HG03196 (cell line): ENCODE measurements at regions not wholly inside any gene's neighbourhood (a gene's known extent, or its start where the extent isn't known, plus 50 kb on each side); places are given as distances from the start of the nearest gene placed in this dataset.
"Not testable (repeated sequence)": the region's sequence is repeated elsewhere in the genome, so short reads cannot be mapped to it uniquely, and the experiment has no call there.

ENCODE experiments used
- ATAC-seq: cut with Tn5 transposase; IDR thresholded peaks from one replicate; pipeline ENCODE4 v1.9.1; 2021; ENCODE audit not compliant: unreplicated experiment

- ATAC-seq: no peak
Measured at GRCh38 chr10:64103750-64104470, 582.7 kb downstream of the REEP3 start.

DNA sequence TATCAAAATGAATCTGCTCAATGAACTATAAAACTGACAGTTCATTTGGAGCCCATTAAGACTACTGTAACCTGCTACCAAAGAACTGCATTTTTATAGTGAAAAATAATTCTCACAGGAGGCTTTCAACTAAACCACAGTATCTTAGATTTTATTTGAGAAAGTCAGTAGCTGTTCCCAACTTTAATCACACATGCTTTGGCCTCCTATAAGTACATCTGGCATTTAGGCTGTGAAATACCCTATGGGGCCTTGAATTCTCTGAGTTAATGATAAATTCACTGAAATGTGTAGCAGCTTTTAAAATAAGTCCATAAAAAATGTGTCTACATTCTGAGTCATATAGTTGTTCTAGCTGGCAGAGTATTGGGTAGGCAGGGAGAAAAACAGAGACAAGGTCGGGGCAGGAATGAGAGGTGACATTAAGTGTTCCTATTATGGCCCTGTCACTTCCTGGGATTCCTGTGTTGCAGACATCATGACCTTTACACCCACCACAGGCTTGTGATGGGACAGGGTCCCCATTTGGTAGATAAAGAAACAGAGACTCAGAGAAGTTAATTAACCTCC lies 588.8 kb downstream of the REEP3 start:
- ATAC-seq: no peak

- no peak for ATAC-seq
Measured at GRCh38 chr10:64112701-64113355, 591.6 kb downstream of the REEP3 start.

GRCh38 chr10:64113375-64113774 lies 592.2 kb downstream of the REEP3 start:
- no peak for ATAC-seq

DNA sequence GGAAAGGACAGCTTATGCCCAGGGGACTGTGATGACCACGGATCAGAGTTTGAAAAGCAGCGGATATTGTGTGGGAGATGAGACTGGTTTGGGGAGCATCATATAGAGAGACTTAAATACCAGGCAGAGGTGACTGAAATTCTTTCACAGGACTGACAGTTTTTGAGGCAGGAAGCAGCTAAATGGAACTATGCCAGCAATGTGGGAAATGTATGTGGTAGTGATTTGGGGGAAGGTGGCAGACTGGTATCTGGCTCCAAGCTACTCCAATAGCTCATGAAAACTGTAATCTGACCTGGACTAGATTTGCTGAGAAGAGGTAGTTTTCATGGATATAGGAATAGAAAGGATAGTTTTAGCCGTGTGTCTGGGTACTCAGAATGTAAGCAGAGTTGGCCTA lies 592.6 kb downstream of the REEP3 start:
- ATAC-seq: no peak

DNA sequence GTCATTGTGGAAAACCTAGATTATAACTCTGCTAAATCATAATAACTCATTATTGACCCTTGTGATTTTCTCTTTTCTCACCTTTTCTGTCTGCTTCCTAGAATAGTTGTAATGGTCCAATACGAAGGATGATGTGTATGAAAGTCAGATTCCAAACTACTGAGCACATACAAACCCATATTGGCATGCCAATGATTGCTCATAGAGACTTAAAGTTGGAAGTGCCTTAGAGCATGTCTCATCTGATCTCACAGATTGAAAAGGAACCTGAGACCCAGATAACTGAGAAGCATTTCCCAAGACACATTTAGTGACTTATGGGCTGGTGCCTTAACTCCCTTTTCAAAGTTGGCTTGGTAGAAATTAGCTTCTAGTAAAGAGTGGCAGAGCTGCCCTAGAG lies 594.3 kb downstream of the REEP3 start:
- no peak for ATAC-seq

DNA sequence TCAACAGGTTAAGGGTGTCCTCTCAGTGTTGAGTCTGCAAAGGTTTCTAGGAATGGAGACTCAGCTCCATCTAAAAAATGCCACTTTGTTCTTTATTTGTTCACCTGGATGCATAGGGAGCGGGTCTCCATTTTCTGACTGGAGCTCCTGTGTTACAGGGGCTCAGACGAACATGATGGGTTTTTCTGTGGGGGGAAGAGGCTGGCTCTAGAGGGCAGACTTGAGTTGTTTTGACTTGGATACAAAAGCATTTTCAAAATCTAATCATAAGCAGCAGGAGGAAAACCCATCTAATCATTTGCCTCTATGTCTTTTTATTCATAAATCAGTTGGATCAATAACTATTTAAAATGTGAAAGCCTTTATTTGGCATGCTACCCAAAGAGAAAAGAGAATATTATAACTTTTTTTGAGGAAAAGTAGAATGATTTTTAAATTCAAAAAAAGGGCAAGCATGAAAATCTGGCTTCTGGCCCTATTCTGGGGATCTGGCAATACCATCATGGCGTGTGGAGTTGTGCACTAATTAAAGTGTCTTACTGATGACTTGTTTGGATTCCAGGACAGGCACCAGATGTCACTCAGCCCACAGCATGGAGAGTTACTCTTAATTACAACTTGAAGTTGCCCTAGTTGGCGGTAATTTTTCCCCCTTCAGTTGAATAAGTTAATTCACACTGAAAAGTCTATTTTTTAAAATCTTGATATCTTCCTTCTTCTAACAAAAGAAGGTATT lies 594.9 kb downstream of the REEP3 start:
- ATAC-seq: no peak

- no peak for ATAC-seq
Measured at GRCh38 chr10:64116707-64117106, 595.5 kb downstream of the REEP3 start.

- ATAC-seq: no peak
Measured at GRCh38 chr10:64118736-64119135, 597.5 kb downstream of the REEP3 start.

DNA sequence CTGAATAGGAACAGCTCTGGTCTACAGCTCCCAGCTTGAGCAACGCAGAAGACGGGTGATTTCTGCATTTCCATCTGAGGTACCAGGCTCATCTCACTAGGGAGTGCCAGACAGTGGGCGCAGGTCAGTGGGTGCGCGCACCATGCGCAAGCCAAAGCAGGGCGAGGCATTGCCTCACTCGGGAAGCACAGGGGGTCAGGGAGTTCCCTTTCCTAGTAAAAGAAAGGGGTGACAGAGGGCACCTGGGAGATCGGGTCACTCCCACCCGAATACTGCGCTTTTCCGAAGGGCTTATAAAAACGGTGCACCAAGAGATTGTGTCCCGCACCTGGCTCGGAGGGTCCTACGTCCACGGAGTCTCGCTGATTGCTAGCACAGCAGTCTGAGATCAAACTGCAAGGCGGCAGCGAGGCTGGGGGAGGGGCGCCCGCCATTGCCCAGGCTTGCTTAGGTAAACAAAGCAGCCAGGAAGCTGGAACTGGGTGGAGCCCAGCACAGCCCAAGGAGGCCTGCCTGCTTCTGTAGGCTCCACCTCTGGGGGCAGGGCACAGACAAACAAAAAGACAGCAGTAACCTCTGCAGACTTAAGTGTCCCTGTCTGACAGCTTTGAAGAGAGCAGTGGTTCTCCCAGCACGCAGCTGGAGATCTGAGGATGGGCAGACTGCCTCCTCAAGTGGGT lies 599.2 kb downstream of the REEP3 start:
- ATAC-seq: not testable (repeated sequence)

DNA sequence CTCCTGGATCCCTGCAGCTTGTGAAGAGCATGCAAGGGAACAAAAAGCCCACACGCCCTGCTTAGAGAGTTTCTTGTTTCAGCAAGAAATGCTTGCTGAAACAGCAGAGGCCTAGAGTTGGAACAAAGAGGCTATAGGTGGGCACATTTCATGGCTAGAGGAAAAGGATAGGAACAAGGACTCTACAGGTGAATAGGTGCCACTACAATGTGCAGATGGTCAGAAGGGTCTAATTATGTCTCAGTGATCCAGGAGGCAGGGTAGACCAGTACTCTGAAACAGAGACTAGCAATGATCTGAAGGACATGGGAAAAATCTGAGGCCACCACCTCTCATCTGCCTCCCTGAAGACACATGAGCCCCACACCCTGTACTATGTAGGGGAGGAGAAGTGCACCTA lies 609.0 kb downstream of the REEP3 start:
- no peak for ATAC-seq

DNA sequence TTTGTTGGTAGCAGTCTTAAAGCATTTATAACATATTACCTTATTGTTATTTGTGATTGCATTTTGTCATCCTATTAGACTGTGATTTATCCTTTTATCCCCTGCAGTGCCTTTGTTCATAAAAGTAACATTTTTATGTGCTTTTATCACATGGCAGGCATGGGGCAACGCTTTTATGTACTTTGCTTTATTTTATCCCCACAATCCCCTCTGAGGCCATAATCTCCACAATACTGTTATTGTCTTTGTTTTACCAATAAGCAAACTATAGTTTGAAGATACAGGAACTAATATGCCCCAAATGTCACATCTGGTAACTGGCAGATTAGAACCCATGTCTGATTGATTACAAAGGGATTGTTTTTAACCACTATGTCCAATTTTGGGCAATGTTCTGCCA lies 613.5 kb downstream of the REEP3 start:
- no peak for ATAC-seq

DNA sequence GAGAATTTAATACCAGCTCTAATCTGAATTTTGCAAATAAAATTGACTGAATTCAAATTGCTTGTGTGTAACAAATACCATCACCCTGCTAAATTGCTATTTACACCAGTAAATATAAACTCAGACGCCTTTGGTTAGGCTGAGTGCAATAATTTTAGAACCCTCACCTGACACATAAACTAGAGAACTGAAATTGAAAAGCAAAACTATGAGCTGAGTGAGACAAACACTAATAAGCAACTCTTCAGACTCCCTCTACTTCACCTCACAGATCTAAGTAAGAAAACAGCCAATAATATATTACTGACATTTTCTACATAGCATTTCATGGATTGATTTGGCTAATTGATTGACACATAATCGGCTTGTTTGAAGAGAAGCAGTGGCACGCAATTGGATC lies 621.2 kb downstream of the REEP3 start:
- ATAC-seq: no peak

DNA sequence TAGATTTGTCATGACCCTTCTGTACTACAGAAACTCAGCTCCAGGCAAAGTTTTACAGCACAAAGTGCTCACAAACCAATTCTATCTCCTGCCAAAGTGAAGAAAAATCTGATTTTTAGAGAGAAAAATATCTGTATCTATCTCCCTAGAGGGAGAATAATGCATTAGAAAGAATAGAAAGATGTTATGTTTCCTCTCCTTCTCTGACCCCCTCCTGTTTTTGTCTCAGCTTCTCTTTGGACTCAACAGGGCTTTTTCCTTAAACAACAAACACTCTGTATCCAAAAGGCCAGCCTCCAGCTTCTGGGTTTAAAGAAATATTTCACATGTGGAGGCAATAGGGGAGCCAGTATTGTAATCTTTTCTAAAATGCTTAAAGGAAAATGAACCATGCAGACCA lies 627.4 kb downstream of the REEP3 start:
- ATAC-seq: no peak

DNA sequence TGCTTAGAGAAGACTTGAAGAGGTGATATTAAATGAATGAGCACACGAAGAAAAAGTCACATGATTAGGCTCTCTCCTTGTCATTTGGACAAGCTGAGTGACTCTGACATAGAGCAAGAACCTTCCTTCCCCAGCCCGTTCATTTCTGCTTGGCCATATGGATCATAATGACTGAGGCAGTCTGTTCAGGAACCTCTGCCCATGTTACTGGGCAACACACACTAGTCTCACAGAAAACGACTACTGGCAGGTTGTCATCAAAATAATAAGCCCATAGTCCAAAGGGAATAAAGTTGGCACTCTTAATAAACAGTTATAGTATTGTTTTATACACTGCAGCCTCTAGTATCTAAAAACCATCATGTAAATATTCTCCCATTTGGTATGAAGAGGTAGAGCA lies 635.0 kb downstream of the REEP3 start:
- ATAC-seq: no peak

DNA sequence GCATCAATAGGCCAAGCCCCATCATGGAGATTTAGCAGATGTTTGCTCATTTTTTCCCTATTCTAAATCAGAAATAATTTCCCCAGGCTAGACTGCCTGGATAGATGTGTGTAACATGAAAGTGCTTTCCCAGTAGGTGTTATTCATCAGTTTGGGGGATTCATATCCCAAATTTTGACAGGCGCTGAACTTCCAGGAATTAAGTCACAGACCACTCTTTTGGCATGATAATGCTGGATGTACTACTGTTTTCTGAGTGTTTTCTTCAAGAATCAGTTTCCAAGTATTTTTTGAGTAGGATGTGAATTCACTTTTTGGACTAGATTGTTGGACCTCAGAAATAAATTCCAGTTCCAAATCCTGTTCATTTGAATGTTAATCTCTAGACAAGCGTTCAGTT lies 637.4 kb downstream of the REEP3 start:
- no peak for ATAC-seq

GRCh38 chr10:64159910-64160872 lies 639.0 kb downstream of the REEP3 start:
- ATAC-seq: no peak

DNA sequence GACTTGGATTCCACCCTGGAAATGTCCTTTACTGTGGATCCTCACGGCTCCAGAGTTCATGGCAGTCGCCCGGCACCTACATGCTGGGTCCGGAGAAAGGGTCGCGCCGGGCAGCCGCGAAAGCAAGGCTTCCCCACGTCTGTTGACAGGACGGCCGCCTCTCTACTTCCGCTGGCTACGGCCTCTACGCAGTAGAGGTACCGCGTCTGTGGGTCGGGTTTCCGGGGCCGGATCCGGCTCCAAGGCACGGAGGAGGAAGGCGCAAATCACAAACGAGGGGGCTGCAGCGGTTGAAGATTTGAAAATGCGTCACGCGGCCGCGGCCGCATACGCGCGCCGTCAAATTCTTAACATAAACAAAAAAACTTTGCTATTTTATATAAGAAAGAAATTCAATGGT lies 649.6 kb downstream of the REEP3 start:
- no peak for ATAC-seq

GRCh38 chr10:64173826-64174225 lies 652.6 kb downstream of the REEP3 start:
- no peak for ATAC-seq

- ATAC-seq: no peak
Measured at GRCh38 chr10:64174666-64175255, 653.6 kb downstream of the REEP3 start.
